Tibial nerve (tissue), 4 donors: ENCODE measurements at regions not wholly inside any gene's neighbourhood (a gene's known extent, or its start where the extent isn't known, plus 50 kb on each side); places are given as distances from the start of the nearest gene placed in this dataset.

ENCODE experiments used
- DNase-seq, 2 donors: peaks; one replicate each; pipeline ENCODE4 v3.0.0-alpha.2; 2019; ENCODE audit warnings: low spot score in 2 of 2
- H3K27ac ChIP-seq, 4 donors: fragments of 200-600 bp; sonication (generic) in 3 of 4; one replicate each; pipeline ENCODE4 v1.5.1; 2017 to 2019; ENCODE audit warnings: mild to moderate bottlenecking in 1 of 4
- H3K27me3 ChIP-seq, 2 donors: fragments of 200-600 bp; sonication (generic) in 1 of 2; one replicate each; pipeline versions ENCODE4 v1.5.1 to v1.6.0; 2017 to 2019
- H3K36me3 ChIP-seq, 3 donors: fragments of 200-600 bp; sonication (generic); one replicate each; pipeline ENCODE4 v1.5.1; 2018 to 2019
- H3K4me1 ChIP-seq, 4 donors: fragments of 200-600 bp; sonication (generic) in 3 of 4; one replicate each; pipeline ENCODE4 v1.5.1; 2017 to 2019
- H3K4me3 ChIP-seq, 4 donors: fragments of 200-600 bp; sonication (generic) in 3 of 4; one replicate each; pipeline ENCODE4 v1.5.1; 2017 to 2019; ENCODE audit warnings: mild to moderate bottlenecking in 1 of 4, moderate library complexity in 1 of 4
- H3K9me3 ChIP-seq, 4 donors: fragments of 200-600 bp; sonication (generic) in 3 of 4; one replicate each; pipeline ENCODE4 v1.5.1; 2017 to 2019
- EP300 ChIP-seq, 2 donors: sonication (generic); formaldehyde crosslinking; IDR thresholded peaks; one replicate each; pipeline ENCODE4 v1.6.1; 2017; ENCODE audit warnings: antibody characterized with exemption in 2 of 2, mild to moderate bottlenecking in 1 of 2
- POLR2A ChIP-seq, 2 donors: fragments of 450-650 bp; IDR thresholded peaks; one replicate each; pipeline ENCODE4 v1.6.1; 2017; ENCODE audit warnings: antibody characterized with exemption in 2 of 2, mild to moderate bottlenecking in 2 of 2, moderate library complexity in 2 of 2
- WGBS, 2 donors: methylation state at CpG; one replicate each; pipeline ENCODE4 v1.1.5; 2018; 5-methylcytosine and 5-hydroxymethylcytosine counted together
- TF ChIP-seq, protein P1 (sequence below), 5 experiments: fragments of 200-600 bp in 3 of 5; fragments of 450-650 bp in 2 of 5; sonication (generic) in 3 of 5; IDR thresholded peaks; one replicate each; pipeline ENCODE4 v1.5.1; 2016 to 2019; ENCODE audit warnings: antibody characterized with exemption in 5 of 5, mild to moderate bottlenecking in 3 of 5, moderate library complexity in 2 of 5

GRCh38 chr11:27234961-27235360 lies 128.1 kb downstream of the CCDC34 start:
- TF ChIP-seq, protein P1, sequence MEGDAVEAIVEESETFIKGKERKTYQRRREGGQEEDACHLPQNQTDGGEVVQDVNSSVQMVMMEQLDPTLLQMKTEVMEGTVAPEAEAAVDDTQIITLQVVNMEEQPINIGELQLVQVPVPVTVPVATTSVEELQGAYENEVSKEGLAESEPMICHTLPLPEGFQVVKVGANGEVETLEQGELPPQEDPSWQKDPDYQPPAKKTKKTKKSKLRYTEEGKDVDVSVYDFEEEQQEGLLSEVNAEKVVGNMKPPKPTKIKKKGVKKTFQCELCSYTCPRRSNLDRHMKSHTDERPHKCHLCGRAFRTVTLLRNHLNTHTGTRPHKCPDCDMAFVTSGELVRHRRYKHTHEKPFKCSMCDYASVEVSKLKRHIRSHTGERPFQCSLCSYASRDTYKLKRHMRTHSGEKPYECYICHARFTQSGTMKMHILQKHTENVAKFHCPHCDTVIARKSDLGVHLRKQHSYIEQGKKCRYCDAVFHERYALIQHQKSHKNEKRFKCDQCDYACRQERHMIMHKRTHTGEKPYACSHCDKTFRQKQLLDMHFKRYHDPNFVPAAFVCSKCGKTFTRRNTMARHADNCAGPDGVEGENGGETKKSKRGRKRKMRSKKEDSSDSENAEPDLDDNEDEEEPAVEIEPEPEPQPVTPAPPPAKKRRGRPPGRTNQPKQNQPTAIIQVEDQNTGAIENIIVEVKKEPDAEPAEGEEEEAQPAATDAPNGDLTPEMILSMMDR (IDR thresholded peaks at IDR 0.05) = no peak
- TF ChIP-seq EP300 (IDR thresholded peaks at IDR 0.05) (no peak), POLR2A (IDR thresholded peaks at IDR 0.05) (no peak)
- peaks cover 0 to 38% (median 4%) of the 10 kb centered on the region in 4 donors for H3K4me1 ChIP-seq
- no peaks in the 10 kb centered on the region for H3K27me3 ChIP-seq
- no peaks in the 10 kb centered on the region for H3K36me3 ChIP-seq
- H3K4me3 ChIP-seq = no peak overlapping the region
- no peaks in the 10 kb centered on the region for H3K9me3 ChIP-seq
- peak overlapping the region in 2 of 4 donors; percentile 61 to 64 for H3K27ac ChIP-seq
- 33 to 35% methylated on average over 2 of the region's 2 CpGs for WGBS, 2 donors
- DNase-seq = no peak

GRCh38 chr11:27234043-27234668 lies 128.9 kb downstream of the CCDC34 start:
- WGBS, 2 donors = 41 to 44% methylated on average over 10 of the region's 10 CpGs
- Histone ChIP-seq H3K9me3 (no peaks in the 10 kb centered on the region), H3K4me1 (peaks cover 0 to 37% (median 4%) of the 10 kb centered on the region in 4 donors), H3K27me3 (no peaks in the 10 kb centered on the region), H3K4me3 (no peak overlapping the region), H3K27ac (peak overlapping the region in 3 of 4 donors; percentile 24 to 81 (median 61)), H3K36me3 (no peaks in the 10 kb centered on the region)
- TF ChIP-seq, protein P1 (IDR thresholded peaks at IDR 0.05) = no peak
- no peak for TF ChIP-seq EP300 (IDR thresholded peaks at IDR 0.05)
- no peak for TF ChIP-seq POLR2A (IDR thresholded peaks at IDR 0.05)
- peak in 1 of 2 donors; percentile 38 for DNase-seq

GRCh38 chr11:27233654-27234042 lies 129.4 kb downstream of the CCDC34 start:
- TF ChIP-seq POLR2A (IDR thresholded peaks at IDR 0.05) (no peak), EP300 (IDR thresholded peaks at IDR 0.05) (no peak)
- TF ChIP-seq, protein P1 (IDR thresholded peaks at IDR 0.05) = no peak
- peak overlapping the region in 3 of 4 donors; percentile 24 to 81 (median 61) for H3K27ac ChIP-seq
- WGBS, 2 donors = 37 to 43% methylated on average over 3 of the region's 3 CpGs
- no peak for DNase-seq
- no peaks in the 10 kb centered on the region for H3K27me3 ChIP-seq
- H3K36me3 ChIP-seq = no peaks in the 10 kb centered on the region
- no peak overlapping the region for H3K4me3 ChIP-seq
- peaks cover 0 to 32% (median 4%) of the 10 kb centered on the region in 4 donors for H3K4me1 ChIP-seq
- no peaks in the 10 kb centered on the region for H3K9me3 ChIP-seq

GRCh38 chr11:27231530-27231929 lies 131.5 kb downstream of the CCDC34 start:
- DNase-seq = no peak
- peaks cover 0 to 26% (median 4%) of the 10 kb centered on the region in 4 donors for H3K4me1 ChIP-seq

DNA sequence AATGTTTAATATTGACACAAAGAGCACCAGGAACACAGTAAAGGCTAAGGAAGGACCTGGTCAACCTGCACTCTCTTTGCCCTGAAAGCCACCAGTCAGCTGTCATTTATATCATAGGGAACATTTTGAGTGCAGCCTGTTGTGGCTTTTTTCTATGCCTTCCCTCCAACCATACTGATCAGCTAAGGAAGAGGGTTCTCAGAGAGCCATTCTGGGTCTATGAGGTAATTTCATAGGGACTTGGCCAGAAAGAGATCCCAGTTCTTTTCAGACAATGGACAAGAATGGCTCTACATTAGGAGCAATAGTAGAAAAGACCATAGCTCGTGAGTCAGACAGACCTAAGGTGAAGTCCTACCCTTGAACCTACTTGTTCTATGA lies 132.8 kb downstream of the CCDC34 start:
- Histone ChIP-seq H3K9me3 (no peaks in the 10 kb centered on the region), H3K4me1 (peaks cover 0 to 22% (median 4%) of the 10 kb centered on the region in 4 donors), H3K36me3 (no peaks in the 10 kb centered on the region), H3K27me3 (no peaks in the 10 kb centered on the region), H3K27ac (no peak overlapping the region), H3K4me3 (no peak overlapping the region)
- TF ChIP-seq, protein P1 (IDR thresholded peaks at IDR 0.05) = no peak
- TF ChIP-seq POLR2A (IDR thresholded peaks at IDR 0.05) (no peak), EP300 (IDR thresholded peaks at IDR 0.05) (no peak)
- DNase-seq = no peak
- WGBS, 2 donors = 90 to 96% methylated on average over 1 of the region's 1 CpG

More at GRCh38 chr11:27231530-27231929, 131.5 kb downstream of the CCDC34 start:
- H3K36me3 ChIP-seq = no peaks in the 10 kb centered on the region
- TF ChIP-seq EP300 (IDR thresholded peaks at IDR 0.05) (no peak), POLR2A (IDR thresholded peaks at IDR 0.05) (no peak)
- TF ChIP-seq, protein P1 (IDR thresholded peaks at IDR 0.05) = no peak
- no peak overlapping the region for H3K4me3 ChIP-seq
- no peaks in the 10 kb centered on the region for H3K9me3 ChIP-seq
- H3K27ac ChIP-seq = no peak overlapping the region
- 34 to 46% methylated on average over 6 of the region's 6 CpGs for WGBS, 2 donors
- H3K27me3 ChIP-seq = no peaks in the 10 kb centered on the region
